NCI-H345 (cell line): ENCODE measurements at regions not wholly inside any gene's neighbourhood (a gene's known extent, or its start where the extent isn't known, plus 50 kb on each side); places are given as distances from the start of the nearest gene placed in this dataset.

Experiments used
- DNase-seq: peaks from one replicate; lab custom pipeline; 2025; lab: John Stamatoyannopoulos, UW

GRCh38 chr15:29556380-29556779 lies 265.9 kb downstream of the TJP1 start:
- no peak for DNase-seq

- DNase-seq, result no peak
These were observed 267.7 kb downstream of the TJP1 start for GRCh38 chr15:29554531-29554930.

- DNase-seq, result no peak
These were observed 271.3 kb downstream of the TJP1 start for GRCh38 chr15:29550834-29551465.

GRCh38 chr15:29548006-29548405 lies 274.3 kb downstream of the TJP1 start:
- DNase-seq, result no peak

- DNase-seq, result no peak
These were observed 275.0 kb upstream of the NSMCE3 start for GRCh38 chr15:29544513-29545128.

- peak; percentile 75 for DNase-seq
These were observed 273.4 kb upstream of the NSMCE3 start for GRCh38 chr15:29542994-29543393.

- DNase-seq, result no peak
These were observed 271.7 kb upstream of the NSMCE3 start for GRCh38 chr15:29541309-29541708.

- DNase-seq, result no peak
These were observed 270.9 kb upstream of the NSMCE3 start for GRCh38 chr15:29540479-29540878.

- DNase-seq, result no peak
These were observed 270.1 kb upstream of the NSMCE3 start for GRCh38 chr15:29539736-29540135.

- DNase-seq, result peak; percentile 6
These were observed 268.4 kb upstream of the NSMCE3 start for GRCh38 chr15:29538044-29538443.

GRCh38 chr15:29535952-29536351 lies 266.3 kb upstream of the NSMCE3 start:
- DNase-seq, result no peak

GRCh38 chr15:29534378-29534777 lies 264.8 kb upstream of the NSMCE3 start:
- DNase-seq, result no peak

- DNase-seq, result no peak
These were observed 264.0 kb upstream of the NSMCE3 start for GRCh38 chr15:29533647-29534046.

GRCh38 chr15:29532296-29532695 lies 262.7 kb upstream of the NSMCE3 start:
- no peak for DNase-seq

- DNase-seq, result no peak
These were observed 261.3 kb upstream of the NSMCE3 start for GRCh38 chr15:29530966-29531365.

GRCh38 chr15:29529043-29529442 lies 259.4 kb upstream of the NSMCE3 start:
- DNase-seq, result no peak

- no peak for DNase-seq
These were observed 258.7 kb upstream of the NSMCE3 start for GRCh38 chr15:29528276-29528675.

GRCh38 chr15:29526802-29527201 lies 257.2 kb upstream of the NSMCE3 start:
- no peak for DNase-seq

- no peak for DNase-seq
These were observed 253.0 kb upstream of the NSMCE3 start for GRCh38 chr15:29522373-29523276.

- no peak for DNase-seq
These were observed 248.8 kb upstream of the NSMCE3 start for GRCh38 chr15:29518442-29518841.

- no peak for DNase-seq
These were observed 248.2 kb upstream of the NSMCE3 start for GRCh38 chr15:29517829-29518228.

GRCh38 chr15:29516929-29517328 lies 247.3 kb upstream of the NSMCE3 start:
- DNase-seq, result no peak

GRCh38 chr15:29514926-29515325 lies 245.3 kb upstream of the NSMCE3 start:
- DNase-seq, result no peak
